ENCODE measurements at regions not wholly inside any gene's neighbourhood (a gene's known extent, or its start where the extent isn't known, plus 50 kb on each side); places are given as distances from the start of the nearest gene placed in this dataset.

- TF ChIP-seq, protein P1, sequence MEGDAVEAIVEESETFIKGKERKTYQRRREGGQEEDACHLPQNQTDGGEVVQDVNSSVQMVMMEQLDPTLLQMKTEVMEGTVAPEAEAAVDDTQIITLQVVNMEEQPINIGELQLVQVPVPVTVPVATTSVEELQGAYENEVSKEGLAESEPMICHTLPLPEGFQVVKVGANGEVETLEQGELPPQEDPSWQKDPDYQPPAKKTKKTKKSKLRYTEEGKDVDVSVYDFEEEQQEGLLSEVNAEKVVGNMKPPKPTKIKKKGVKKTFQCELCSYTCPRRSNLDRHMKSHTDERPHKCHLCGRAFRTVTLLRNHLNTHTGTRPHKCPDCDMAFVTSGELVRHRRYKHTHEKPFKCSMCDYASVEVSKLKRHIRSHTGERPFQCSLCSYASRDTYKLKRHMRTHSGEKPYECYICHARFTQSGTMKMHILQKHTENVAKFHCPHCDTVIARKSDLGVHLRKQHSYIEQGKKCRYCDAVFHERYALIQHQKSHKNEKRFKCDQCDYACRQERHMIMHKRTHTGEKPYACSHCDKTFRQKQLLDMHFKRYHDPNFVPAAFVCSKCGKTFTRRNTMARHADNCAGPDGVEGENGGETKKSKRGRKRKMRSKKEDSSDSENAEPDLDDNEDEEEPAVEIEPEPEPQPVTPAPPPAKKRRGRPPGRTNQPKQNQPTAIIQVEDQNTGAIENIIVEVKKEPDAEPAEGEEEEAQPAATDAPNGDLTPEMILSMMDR (IDR thresholded peaks at IDR 0.05), result no peak
- Histone ChIP-seq H3K27ac (no peak overlapping the region), H3K27me3 (no peaks in the 10 kb centered on the region), H3K9me3 (no peaks in the 10 kb centered on the region), H3K4me1 (no peaks in the 10 kb centered on the region), H3K4me3 (no peak overlapping the region), H3K36me3 (no peaks in the 10 kb centered on the region)
- no peak for DNase-seq
- no peak for ATAC-seq
- intact Hi-C loops (cut with DNase I), result no loop called here
Measured at GRCh38 chr18:34598120-34598635, 111.9 kb upstream of the DTNA start.

GRCh38 chr18:34600158-34600557 is 109.9 kb upstream of the DTNA start:
- Histone ChIP-seq H3K9me3 (no peaks in the 10 kb centered on the region), H3K4me3 (no peak overlapping the region), H3K27ac (no peak overlapping the region), H3K4me1 (no peaks in the 10 kb centered on the region), H3K27me3 (no peaks in the 10 kb centered on the region), H3K36me3 (no peaks in the 10 kb centered on the region)
- no peak for ATAC-seq
- intact Hi-C loops (cut with DNase I), result no loop called here
- DNase-seq, result no peak
- TF ChIP-seq, protein P1 (IDR thresholded peaks at IDR 0.05), result no peak

GRCh38 chr18:34600874-34601656 is 109.0 kb upstream of the DTNA start:
- intact Hi-C loops (cut with DNase I), result no loop called here
- H3K9me3 ChIP-seq, result no peaks in the 10 kb centered on the region
- no peak for DNase-seq
- H3K27ac ChIP-seq, result no peak overlapping the region
- TF ChIP-seq, protein P1 (IDR thresholded peaks at IDR 0.05), result no peak
- ATAC-seq, result no peak
- no peaks in the 10 kb centered on the region for H3K27me3 ChIP-seq
- no peaks in the 10 kb centered on the region for H3K4me1 ChIP-seq
- H3K36me3 ChIP-seq, result no peaks in the 10 kb centered on the region
- no peak overlapping the region for H3K4me3 ChIP-seq

GRCh38 chr18:34604591-34604990 is 105.5 kb upstream of the DTNA start:
- Histone ChIP-seq H3K36me3 (no peaks in the 10 kb centered on the region), H3K27ac (no peak overlapping the region), H3K9me3 (no peaks in the 10 kb centered on the region), H3K27me3 (no peaks in the 10 kb centered on the region), H3K4me3 (no peak overlapping the region), H3K4me1 (no peaks in the 10 kb centered on the region)
- ATAC-seq (no peak), DNase-seq (no peak)
- intact Hi-C loops (cut with DNase I), result no loop called here
- TF ChIP-seq, protein P1 (IDR thresholded peaks at IDR 0.05), result no peak

GRCh38 chr18:34606851-34607250 is 103.2 kb upstream of the DTNA start:
- Histone ChIP-seq H3K4me1 (no peaks in the 10 kb centered on the region), H3K9me3 (no peaks in the 10 kb centered on the region), H3K27me3 (no peaks in the 10 kb centered on the region), H3K4me3 (no peak overlapping the region), H3K27ac (no peak overlapping the region), H3K36me3 (no peaks in the 10 kb centered on the region)
- no peak for ATAC-seq
- no peak for DNase-seq
- intact Hi-C loops (cut with DNase I), result no loop called here
- TF ChIP-seq, protein P1 (IDR thresholded peaks at IDR 0.05), result no peak

All from upper lobe of right lung (tissue), 1 donor.